H7 (cell line): ENCODE measurements at regions not wholly inside any gene's neighbourhood (a gene's known extent, or its start where the extent isn't known, plus 50 kb on each side); places are given as distances from the start of the nearest gene placed in this dataset.
"Not testable (repeated sequence)": the region's sequence is repeated elsewhere in the genome, so short reads cannot be mapped to it uniquely, and the experiment has no call there.

Experiments
- DNase-seq: peaks from one replicate; pipeline ENCODE4 v3.0.0; 2012
- H3K27me3 ChIP-seq: 2 replicates; pipeline ENCODE4 v1.6.0; 2011; ENCODE audit warnings: mild to moderate bottlenecking, low read length; ENCODE audit not compliant: control insufficient read depth, insufficient read depth
- H3K36me3 ChIP-seq: replicated peaks from 2 replicates; pipeline ENCODE4 v1.5.1; 2011; ENCODE audit warnings: low read length; ENCODE audit not compliant: control insufficient read depth, insufficient read depth
- H3K4me3 ChIP-seq: 2 replicates; pipeline ENCODE4 v1.5.1; 2011; ENCODE audit warnings: low read depth, mild to moderate bottlenecking, control low read depth, low read length, moderate library complexity; ENCODE audit not compliant: insufficient read depth

GRCh38 chr11:80748207-80748925 is 1307.5 kb upstream of the TENM4 start:
- Histone ChIP-seq H3K36me3 (no peaks in the 10 kb centered on the region), H3K4me3 (no peak overlapping the region), H3K27me3 (no peaks in the 10 kb centered on the region)
- no peak for DNase-seq

- Histone ChIP-seq H3K27me3 (no peaks in the 10 kb centered on the region), H3K4me3 (no peak overlapping the region), H3K36me3 (no peaks in the 10 kb centered on the region)
- no peak for DNase-seq
These were observed 1305.5 kb upstream of the TENM4 start for GRCh38 chr11:80746300-80746699.

- Histone ChIP-seq H3K4me3 (no peak overlapping the region), H3K36me3 (no peaks in the 10 kb centered on the region), H3K27me3 (no peaks in the 10 kb centered on the region)
- DNase-seq: no peak
These were observed 1304.6 kb upstream of the TENM4 start for GRCh38 chr11:80745416-80745815.

- Histone ChIP-seq H3K36me3 (no peaks in the 10 kb centered on the region), H3K27me3 (no peaks in the 10 kb centered on the region), H3K4me3 (no peak overlapping the region)
- DNase-seq: no peak
These were observed 1293.0 kb upstream of the TENM4 start for GRCh38 chr11:80733790-80734189.

- DNase-seq: no peak
- Histone ChIP-seq H3K36me3 (no peaks in the 10 kb centered on the region), H3K4me3 (no peak overlapping the region), H3K27me3 (no peaks in the 10 kb centered on the region)
These were observed 1292.5 kb upstream of the TENM4 start for GRCh38 chr11:80733361-80733760.

- no peaks in the 10 kb centered on the region for H3K27me3 ChIP-seq
- no peaks in the 10 kb centered on the region for H3K36me3 ChIP-seq
- H3K4me3 ChIP-seq: no peak overlapping the region
- DNase-seq: peak; percentile 38
These were observed 1286.5 kb upstream of the TENM4 start for GRCh38 chr11:80727315-80727714.

GRCh38 chr11:80726236-80726635 is 1285.4 kb upstream of the TENM4 start:
- Histone ChIP-seq H3K36me3 (no peaks in the 10 kb centered on the region), H3K27me3 (no peaks in the 10 kb centered on the region), H3K4me3 (no peak overlapping the region)
- no peak for DNase-seq

GRCh38 chr11:80724366-80724765 is 1283.5 kb upstream of the TENM4 start:
- no peak for DNase-seq
- no peak overlapping the region for H3K4me3 ChIP-seq
- H3K27me3 ChIP-seq: no peaks in the 10 kb centered on the region
- no peaks in the 10 kb centered on the region for H3K36me3 ChIP-seq

- Histone ChIP-seq H3K4me3 (no peak overlapping the region), H3K36me3 (no peaks in the 10 kb centered on the region), H3K27me3 (no peaks in the 10 kb centered on the region)
- DNase-seq: no peak
These were observed 1281.8 kb upstream of the TENM4 start for GRCh38 chr11:80722629-80723028.

- no peaks in the 10 kb centered on the region for H3K27me3 ChIP-seq
- DNase-seq: no peak
- H3K4me3 ChIP-seq: no peak overlapping the region
- no peaks in the 10 kb centered on the region for H3K36me3 ChIP-seq
These were observed 1279.5 kb upstream of the TENM4 start for GRCh38 chr11:80720295-80720694.

- Histone ChIP-seq H3K4me3 (no peak overlapping the region), H3K36me3 (no peaks in the 10 kb centered on the region), H3K27me3 (no peaks in the 10 kb centered on the region)
- DNase-seq: no peak
These were observed 1278.4 kb upstream of the TENM4 start for GRCh38 chr11:80719292-80719646.

- Histone ChIP-seq H3K36me3 (no peaks in the 10 kb centered on the region), H3K4me3 (no peak overlapping the region), H3K27me3 (no peaks in the 10 kb centered on the region)
- DNase-seq: no peak
These were observed 1277.9 kb upstream of the TENM4 start for GRCh38 chr11:80718611-80719291.

- DNase-seq: no peak
- no peaks in the 10 kb centered on the region for H3K36me3 ChIP-seq
- H3K4me3 ChIP-seq: no peak overlapping the region
- H3K27me3 ChIP-seq: no peaks in the 10 kb centered on the region
These were observed 1261.4 kb upstream of the TENM4 start for GRCh38 chr11:80702264-80702663.

- Histone ChIP-seq H3K27me3 (no peaks in the 10 kb centered on the region), H3K36me3 (no peaks in the 10 kb centered on the region), H3K4me3 (no peak overlapping the region)
- DNase-seq: no peak
These were observed 1259.6 kb upstream of the TENM4 start for GRCh38 chr11:80700386-80700785.

- DNase-seq, H3K27me3 ChIP-seq, H3K4me3 ChIP-seq, H3K36me3 ChIP-seq: not testable (repeated sequence)
These were observed 1258.8 kb upstream of the TENM4 start for GRCh38 chr11:80699406-80700177.
